GM23338 (cell line): ENCODE measurements at regions not wholly inside any gene's neighbourhood (a gene's known extent, or its start where the extent isn't known, plus 50 kb on each side); places are given as distances from the start of the nearest gene placed in this dataset.

ENCODE experiments used
- CREB1 ChIP-seq: fragments of 250-450 bp; sonication (Bioruptor Pico); IDR thresholded peaks from 2 replicates; pipeline ENCODE4 v1.5.0; 2020; ENCODE audit warnings: low read depth, mild to moderate bottlenecking, moderate library complexity
- ETS1 ChIP-seq: IDR thresholded peaks from 2 replicates; pipeline ENCODE4 v1.6.1; 2016; ENCODE audit warnings: antibody characterized with exemption
- EZH2 ChIP-seq: fragments of 200-600 bp; sonication (generic); IDR thresholded peaks from one replicate; pipeline ENCODE4 v1.8.0; 2017; ENCODE audit warnings: antibody characterized with exemption, mild to moderate bottlenecking, low read depth; ENCODE audit not compliant: unreplicated experiment
- EZH2phosphoT487 ChIP-seq: fragments of 200-600 bp; sonication (generic); IDR thresholded peaks from one replicate; pipeline ENCODE4 v1.8.1; 2018; ENCODE audit warnings: antibody characterized with exemption; ENCODE audit not compliant: unreplicated experiment
- JUNB ChIP-seq: IDR thresholded peaks from one replicate; pipeline ENCODE4 v1.6.1; 2016; ENCODE audit warnings: antibody characterized with exemption; ENCODE audit not compliant: unreplicated experiment
- NANOG ChIP-seq: IDR thresholded peaks from 2 replicates; pipeline ENCODE4 v1.6.1; 2016; ENCODE audit warnings: antibody characterized with exemption, borderline replicate concordance
- POLR2AphosphoS5 ChIP-seq: IDR thresholded peaks from 2 replicates; pipeline ENCODE4 v1.6.1; 2016; ENCODE audit warnings: antibody characterized with exemption, low read depth
- REST ChIP-seq: IDR thresholded peaks from one replicate; pipeline ENCODE4 v1.6.1; 2018; ENCODE audit warnings: antibody characterized with exemption; ENCODE audit not compliant: unreplicated experiment
- ZNF114 ChIP-seq: fragments of 250-450 bp; sonication (Bioruptor Pico); IDR thresholded peaks from 2 replicates; pipeline ENCODE4 v1.5.0; 2020; ENCODE audit warnings: mild to moderate bottlenecking, moderate library complexity
- ZNF331 ChIP-seq: fragments of 250-450 bp; sonication (Bioruptor Pico); IDR thresholded peaks from 2 replicates; pipeline ENCODE4 v1.5.0; 2020; ENCODE audit warnings: low read depth, mild to moderate bottlenecking, moderate library complexity
- TF ChIP-seq, protein P1 (sequence below), 2 experiments: fragments of 200-600 bp in 1 of 2; sonication (generic) in 1 of 2; conservative IDR thresholded peaks; 2 replicates each; pipeline versions ENCODE4 v1.5.1 to v1.6.1; 2016 to 2017; ENCODE audit warnings: antibody characterized with exemption in 2 of 2, low read depth in 2 of 2, mild to moderate bottlenecking in 2 of 2, moderate library complexity in 1 of 2
- TF ChIP-seq, protein P2 (sequence below): fragments of 250-450 bp; sonication (Bioruptor Pico); IDR thresholded peaks from 2 replicates; pipeline ENCODE4 v1.5.0; 2020; ENCODE audit warnings: mild to moderate bottlenecking, moderate library complexity

DNA sequence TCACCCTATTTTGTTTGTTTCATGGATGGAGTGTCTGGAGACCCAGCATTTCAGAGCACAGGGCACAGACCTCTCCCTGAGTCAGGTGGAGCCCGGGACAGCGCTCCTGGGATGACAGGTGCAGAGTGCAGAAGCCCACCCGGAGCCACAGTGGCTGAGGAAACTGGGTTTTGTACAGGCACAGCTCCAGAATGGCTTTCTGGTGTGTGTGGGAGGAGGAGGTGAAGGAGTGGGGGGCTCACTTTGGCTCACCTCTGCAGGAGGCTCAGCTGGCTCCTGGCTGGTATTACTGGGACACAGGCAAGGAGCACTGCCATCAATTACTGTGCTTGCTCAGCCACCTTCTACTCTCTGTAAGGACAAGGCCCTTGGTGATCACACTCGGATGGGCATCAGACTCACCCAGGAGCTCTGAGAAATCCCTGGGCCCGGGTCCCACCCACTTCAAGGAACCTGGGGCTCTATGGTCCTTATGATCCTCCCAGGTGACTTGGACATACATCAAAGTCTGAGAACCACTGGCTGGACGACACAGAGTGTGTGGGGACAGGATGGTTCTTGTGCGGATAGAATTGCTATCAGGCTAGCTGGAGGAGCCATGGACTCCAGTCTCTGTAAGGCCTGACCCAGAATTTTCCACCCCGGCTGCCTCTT, 221.1 kb upstream of the ZNF32 start:
- TF ChIP-seq POLR2AphosphoS5 (no peak), EZH2 (no peak), REST (no peak), ZNF331 (CRISPR knock-in tag) (no peak), EZH2phosphoT487 (no peak), CREB1 (CRISPR knock-in tag) (no peak), JUNB (no peak), ETS1 (no peak), NANOG (no peak), ZNF114 (CRISPR knock-in tag) (no peak)
- TF ChIP-seq, protein P1, sequence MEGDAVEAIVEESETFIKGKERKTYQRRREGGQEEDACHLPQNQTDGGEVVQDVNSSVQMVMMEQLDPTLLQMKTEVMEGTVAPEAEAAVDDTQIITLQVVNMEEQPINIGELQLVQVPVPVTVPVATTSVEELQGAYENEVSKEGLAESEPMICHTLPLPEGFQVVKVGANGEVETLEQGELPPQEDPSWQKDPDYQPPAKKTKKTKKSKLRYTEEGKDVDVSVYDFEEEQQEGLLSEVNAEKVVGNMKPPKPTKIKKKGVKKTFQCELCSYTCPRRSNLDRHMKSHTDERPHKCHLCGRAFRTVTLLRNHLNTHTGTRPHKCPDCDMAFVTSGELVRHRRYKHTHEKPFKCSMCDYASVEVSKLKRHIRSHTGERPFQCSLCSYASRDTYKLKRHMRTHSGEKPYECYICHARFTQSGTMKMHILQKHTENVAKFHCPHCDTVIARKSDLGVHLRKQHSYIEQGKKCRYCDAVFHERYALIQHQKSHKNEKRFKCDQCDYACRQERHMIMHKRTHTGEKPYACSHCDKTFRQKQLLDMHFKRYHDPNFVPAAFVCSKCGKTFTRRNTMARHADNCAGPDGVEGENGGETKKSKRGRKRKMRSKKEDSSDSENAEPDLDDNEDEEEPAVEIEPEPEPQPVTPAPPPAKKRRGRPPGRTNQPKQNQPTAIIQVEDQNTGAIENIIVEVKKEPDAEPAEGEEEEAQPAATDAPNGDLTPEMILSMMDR (conservative IDR thresholded peaks at IDR 0.05; ENCODE audit: low read depth in 2 of 2) = no peak
- TF ChIP-seq, protein P2, sequence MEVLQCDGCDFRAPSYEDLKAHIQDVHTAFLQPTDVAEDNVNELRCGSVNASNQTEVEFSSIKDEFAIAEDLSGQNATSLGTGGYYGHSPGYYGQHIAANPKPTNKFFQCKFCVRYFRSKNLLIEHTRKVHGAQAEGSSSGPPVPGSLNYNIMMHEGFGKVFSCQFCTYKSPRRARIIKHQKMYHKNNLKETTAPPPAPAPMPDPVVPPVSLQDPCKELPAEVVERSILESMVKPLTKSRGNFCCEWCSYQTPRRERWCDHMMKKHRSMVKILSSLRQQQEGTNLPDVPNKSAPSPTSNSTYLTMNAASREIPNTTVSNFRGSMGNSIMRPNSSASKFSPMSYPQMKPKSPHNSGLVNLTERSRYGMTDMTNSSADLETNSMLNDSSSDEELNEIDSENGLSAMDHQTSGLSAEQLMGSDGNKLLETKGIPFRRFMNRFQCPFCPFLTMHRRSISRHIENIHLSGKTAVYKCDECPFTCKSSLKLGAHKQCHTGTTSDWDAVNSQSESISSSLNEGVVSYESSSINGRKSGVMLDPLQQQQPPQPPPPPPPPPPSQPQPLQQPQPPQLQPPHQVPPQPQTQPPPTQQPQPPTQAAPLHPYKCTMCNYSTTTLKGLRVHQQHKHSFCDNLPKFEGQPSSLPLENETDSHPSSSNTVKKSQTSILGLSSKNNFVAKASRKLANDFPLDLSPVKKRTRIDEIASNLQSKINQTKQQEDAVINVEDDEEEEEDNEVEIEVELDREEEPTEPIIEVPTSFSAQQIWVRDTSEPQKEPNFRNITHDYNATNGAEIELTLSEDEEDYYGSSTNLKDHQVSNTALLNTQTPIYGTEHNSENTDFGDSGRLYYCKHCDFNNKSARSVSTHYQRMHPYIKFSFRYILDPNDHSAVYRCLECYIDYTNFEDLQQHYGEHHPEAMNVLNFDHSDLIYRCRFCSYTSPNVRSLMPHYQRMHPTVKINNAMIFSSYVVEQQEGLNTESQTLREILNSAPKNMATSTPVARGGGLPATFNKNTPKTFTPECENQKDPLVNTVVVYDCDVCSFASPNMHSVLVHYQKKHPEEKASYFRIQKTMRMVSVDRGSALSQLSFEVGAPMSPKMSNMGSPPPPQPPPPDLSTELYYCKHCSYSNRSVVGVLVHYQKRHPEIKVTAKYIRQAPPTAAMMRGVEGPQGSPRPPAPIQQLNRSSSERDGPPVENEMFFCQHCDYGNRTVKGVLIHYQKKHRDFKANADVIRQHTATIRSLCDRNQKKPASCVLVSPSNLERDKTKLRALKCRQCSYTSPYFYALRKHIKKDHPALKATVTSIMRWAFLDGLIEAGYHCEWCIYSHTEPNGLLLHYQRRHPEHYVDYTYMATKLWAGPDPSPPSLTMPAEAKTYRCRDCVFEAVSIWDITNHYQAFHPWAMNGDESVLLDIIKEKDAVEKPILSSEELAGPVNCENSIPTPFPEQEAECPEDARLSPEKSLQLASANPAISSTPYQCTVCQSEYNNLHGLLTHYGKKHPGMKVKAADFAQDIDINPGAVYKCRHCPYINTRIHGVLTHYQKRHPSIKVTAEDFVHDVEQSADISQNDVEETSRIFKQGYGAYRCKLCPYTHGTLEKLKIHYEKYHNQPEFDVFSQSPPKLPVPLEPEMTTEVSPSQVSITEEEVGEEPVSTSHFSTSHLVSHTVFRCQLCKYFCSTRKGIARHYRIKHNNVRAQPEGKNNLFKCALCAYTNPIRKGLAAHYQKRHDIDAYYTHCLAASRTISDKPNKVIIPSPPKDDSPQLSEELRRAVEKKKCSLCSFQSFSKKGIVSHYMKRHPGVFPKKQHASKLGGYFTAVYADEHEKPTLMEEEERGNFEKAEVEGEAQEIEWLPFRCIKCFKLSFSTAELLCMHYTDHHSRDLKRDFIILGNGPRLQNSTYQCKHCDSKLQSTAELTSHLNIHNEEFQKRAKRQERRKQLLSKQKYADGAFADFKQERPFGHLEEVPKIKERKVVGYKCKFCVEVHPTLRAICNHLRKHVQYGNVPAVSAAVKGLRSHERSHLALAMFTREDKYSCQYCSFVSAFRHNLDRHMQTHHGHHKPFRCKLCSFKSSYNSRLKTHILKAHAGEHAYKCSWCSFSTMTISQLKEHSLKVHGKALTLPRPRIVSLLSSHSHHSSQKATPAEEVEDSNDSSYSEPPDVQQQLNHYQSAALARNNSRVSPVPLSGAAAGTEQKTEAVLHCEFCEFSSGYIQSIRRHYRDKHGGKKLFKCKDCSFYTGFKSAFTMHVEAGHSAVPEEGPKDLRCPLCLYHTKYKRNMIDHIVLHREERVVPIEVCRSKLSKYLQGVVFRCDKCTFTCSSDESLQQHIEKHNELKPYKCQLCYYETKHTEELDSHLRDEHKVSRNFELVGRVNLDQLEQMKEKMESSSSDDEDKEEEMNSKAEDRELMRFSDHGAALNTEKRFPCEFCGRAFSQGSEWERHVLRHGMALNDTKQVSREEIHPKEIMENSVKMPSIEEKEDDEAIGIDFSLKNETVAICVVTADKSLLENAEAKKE (CRISPR knock-in tag) = no peak
